ENCODE measurements at regions not wholly inside any gene's neighbourhood (a gene's known extent, or its start where the extent isn't known, plus 50 kb on each side); places are given as distances from the start of the nearest gene placed in this dataset. TPM values are rescaled to one million over a fixed set of nuclear protein-coding genes. Genes with fewer than 3 reads are reported as not detected.

GRCh38 chrX:576904-577560, 53.6 kb upstream of the SHOX start:
- H3K36me3 ChIP-seq (ENCODE audit: insufficient read depth, low read length), result no peaks in the 10 kb centered on the region
- peaks cover 10% of the 10 kb centered on the region for H3K9me3 ChIP-seq (ENCODE audit: low read depth, low read length)
- H3K4me2 ChIP-seq (ENCODE audit: insufficient read depth, low read length), result no peak overlapping the region
- no peaks in the 10 kb centered on the region for H3K4me1 ChIP-seq (ENCODE audit: insufficient read depth, low read length)
- no peaks in the 10 kb centered on the region for H4K20me1 ChIP-seq (ENCODE audit: insufficient read depth, low read length)
- H3K4me3 ChIP-seq (ENCODE audit: insufficient read depth, low read length), result no peak overlapping the region
- H3K79me2 ChIP-seq (ENCODE audit: insufficient read depth, low read length), result no peaks in the 10 kb centered on the region
- no peaks in the 10 kb centered on the region for H3K27me3 ChIP-seq (ENCODE audit: insufficient read depth, low read length)
- TF ChIP-seq CTCF (IDR thresholded peaks at IDR 0.05; ENCODE audit: extremely low read depth, low read depth, low read length), result no peak
- H3K27ac ChIP-seq (ENCODE audit: low read depth, low read length), result no peak overlapping the region
- no peak for DNase-seq (ENCODE audit: insufficient read length, low spot score, missing footprints)
- no peak overlapping the region for H2AFZ ChIP-seq (ENCODE audit: low read length)

- H2AFZ ChIP-seq (ENCODE audit: low read length), result no peak overlapping the region
- no peaks in the 10 kb centered on the region for H4K20me1 ChIP-seq (ENCODE audit: insufficient read depth, low read length)
- peaks cover 10% of the 10 kb centered on the region for H3K9me3 ChIP-seq (ENCODE audit: low read depth, low read length)
- no peak overlapping the region for H3K4me2 ChIP-seq (ENCODE audit: insufficient read depth, low read length)
- no peak overlapping the region for H3K27ac ChIP-seq (ENCODE audit: low read depth, low read length)
- no peaks in the 10 kb centered on the region for H3K4me1 ChIP-seq (ENCODE audit: insufficient read depth, low read length)
- no peak overlapping the region for H3K4me3 ChIP-seq (ENCODE audit: insufficient read depth, low read length)
- H3K27me3 ChIP-seq (ENCODE audit: insufficient read depth, low read length), result no peaks in the 10 kb centered on the region
- no peak for DNase-seq (ENCODE audit: insufficient read length, low spot score, missing footprints)
- H3K36me3 ChIP-seq (ENCODE audit: insufficient read depth, low read length), result no peaks in the 10 kb centered on the region
- no peak for TF ChIP-seq CTCF (IDR thresholded peaks at IDR 0.05; ENCODE audit: extremely low read depth, low read depth, low read length)
- no peaks in the 10 kb centered on the region for H3K79me2 ChIP-seq (ENCODE audit: insufficient read depth, low read length)
These were observed 52.1 kb upstream of the SHOX start for GRCh38 chrX:578531-578930.

DNA sequence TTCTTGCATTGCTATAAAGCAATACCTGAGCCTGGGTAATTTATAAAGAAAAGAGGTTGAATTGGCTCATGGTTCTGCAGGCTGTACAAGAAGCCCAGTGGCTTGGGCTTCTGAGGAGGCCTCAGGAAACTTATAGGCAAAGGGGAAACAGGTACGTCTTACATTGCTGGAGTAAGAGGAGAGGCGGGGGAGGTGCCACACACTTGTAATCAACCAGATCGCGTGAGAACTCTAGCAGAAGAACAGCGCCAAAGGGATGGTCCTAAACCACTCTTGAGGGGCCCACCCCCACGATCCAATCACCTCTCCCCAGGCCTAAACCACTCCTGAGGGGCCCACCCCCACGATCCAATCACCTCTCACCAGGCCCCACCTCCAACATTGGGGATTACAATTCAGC, 50.6 kb upstream of the SHOX start:
- peaks cover 10% of the 10 kb centered on the region for H3K9me3 ChIP-seq (ENCODE audit: low read depth, low read length)
- H3K4me1 ChIP-seq (ENCODE audit: insufficient read depth, low read length), result no peaks in the 10 kb centered on the region
- no peak overlapping the region for H3K4me3 ChIP-seq (ENCODE audit: insufficient read depth, low read length)
- no peaks in the 10 kb centered on the region for H4K20me1 ChIP-seq (ENCODE audit: insufficient read depth, low read length)
- no peak overlapping the region for H2AFZ ChIP-seq (ENCODE audit: low read length)
- H3K27ac ChIP-seq (ENCODE audit: low read depth, low read length), result no peak overlapping the region
- no peak for DNase-seq (ENCODE audit: insufficient read length, low spot score, missing footprints)
- TF ChIP-seq CTCF (IDR thresholded peaks at IDR 0.05; ENCODE audit: extremely low read depth, low read depth, low read length), result no peak
- H3K4me2 ChIP-seq (ENCODE audit: insufficient read depth, low read length), result no peak overlapping the region
- no peaks in the 10 kb centered on the region for H3K27me3 ChIP-seq (ENCODE audit: insufficient read depth, low read length)
- H3K79me2 ChIP-seq (ENCODE audit: insufficient read depth, low read length), result no peaks in the 10 kb centered on the region
- no peaks in the 10 kb centered on the region for H3K36me3 ChIP-seq (ENCODE audit: insufficient read depth, low read length)

Small RNA genes in the stretch of these regions (small RNA-seq; reads per million reads assigned to genes)
- gene KRT18P53, result not detected
